ENCODE measurements at regions not wholly inside any gene's neighbourhood (a gene's known extent, or its start where the extent isn't known, plus 50 kb on each side); places are given as distances from the start of the nearest gene placed in this dataset.
A peak's percentile ranks its signal among the peaks of the same experiment; 100 is the strongest.

GRCh38 chr14:58878439-58879139 is 240.8 kb downstream of the DACT1 start:
- Histone ChIP-seq H3K4me3 (no peak overlapping the region), H3K36me3 (replicated peaks in 1 of 2) (no peaks in the 10 kb centered on the region), H3K9me3 (replicated peaks in 1 of 3) (no peaks in the 10 kb centered on the region), H3K4me1 (replicated peaks in 1 of 2) (no peaks in the 10 kb centered on the region), H3K27ac (no peak overlapping the region), H3K27me3 (no peaks in the 10 kb centered on the region)
- 73 to 85% (median 77%) methylated on average over 2 of the region's 2 CpGs for WGBS, 4 donors
- intact Hi-C loops (cut with DNase I) = no loop called here
- no peak for DNase-seq
- TF ChIP-seq CTCF (IDR thresholded peaks at IDR 0.05) (no peak), POLR2A (IDR thresholded peaks at IDR 0.05) (no peak)

- WGBS, 4 donors = 76 to 95% (median 88%) methylated on average over 1 of the region's 1 CpG
- no peak for DNase-seq
- Histone ChIP-seq H3K9me3 (replicated peaks in 1 of 3) (no peaks in the 10 kb centered on the region), H3K4me1 (replicated peaks in 1 of 2) (no peaks in the 10 kb centered on the region), H3K27me3 (no peaks in the 10 kb centered on the region), H3K27ac (no peak overlapping the region), H3K4me3 (no peak overlapping the region), H3K36me3 (replicated peaks in 1 of 2) (no peaks in the 10 kb centered on the region)
- intact Hi-C loops (cut with DNase I) = no loop called here
- TF ChIP-seq POLR2A (IDR thresholded peaks at IDR 0.05) (no peak), CTCF (IDR thresholded peaks at IDR 0.05) (no peak)
These were observed 243.7 kb downstream of the DACT1 start for GRCh38 chr14:58881433-58881832.

GRCh38 chr14:58882577-58883018 is 244.8 kb downstream of the DACT1 start:
- H3K27ac ChIP-seq = peak overlapping the region in 1 of 5 donors; percentile 20
- no peaks in the 10 kb centered on the region for H3K9me3 ChIP-seq (replicated peaks in 1 of 3)
- H3K4me1 ChIP-seq (replicated peaks in 1 of 2) = no peaks in the 10 kb centered on the region
- DNase-seq = peak in 1 of 7 donors; percentile 22
- WGBS, 4 donors = 54 to 67% (median 61%) methylated on average over 4 of the region's 4 CpGs
- H3K4me3 ChIP-seq = no peak overlapping the region
- TF ChIP-seq POLR2A (IDR thresholded peaks at IDR 0.05) = no peak
- TF ChIP-seq CTCF (IDR thresholded peaks at IDR 0.05) = no peak
- intact Hi-C loops (cut with DNase I) = no loop called here
- H3K27me3 ChIP-seq = no peaks in the 10 kb centered on the region
- H3K36me3 ChIP-seq (replicated peaks in 1 of 2) = no peaks in the 10 kb centered on the region

GRCh38 chr14:58884442-58884841 is 246.7 kb downstream of the DACT1 start:
- no peak for DNase-seq
- no peaks in the 10 kb centered on the region for H3K27me3 ChIP-seq
- no peaks in the 10 kb centered on the region for H3K36me3 ChIP-seq (replicated peaks in 1 of 2)
- no peak overlapping the region for H3K4me3 ChIP-seq
- H3K9me3 ChIP-seq (replicated peaks in 1 of 3) = no peaks in the 10 kb centered on the region
- WGBS, 4 donors = 81 to 90% (median 87%) methylated on average over 2 of the region's 2 CpGs
- H3K27ac ChIP-seq = no peak overlapping the region
- intact Hi-C loops (cut with DNase I) = no loop called here
- no peaks in the 10 kb centered on the region for H3K4me1 ChIP-seq (replicated peaks in 1 of 2)
- TF ChIP-seq CTCF (IDR thresholded peaks at IDR 0.05) (peak in 4 of 6 experiments; percentile 23 to 30 (median 26)), POLR2A (IDR thresholded peaks at IDR 0.05) (no peak)

Data from adrenal gland (tissue), 9 donors.